ENCODE measurements at regions not wholly inside any gene's neighbourhood (a gene's known extent, or its start where the extent isn't known, plus 50 kb on each side); places are given as distances from the start of the nearest gene placed in this dataset.

- no peak for TF ChIP-seq CTCF (IDR thresholded peaks at IDR 0.05)
- TF ChIP-seq ZFX (IDR thresholded peaks at IDR 0.05; ENCODE audit: borderline replicate concordance): no peak
Measured at GRCh38 chr18:73869182-73869581, 278.5 kb downstream of the FBXO15 start.

All from 22Rv1 (cell line).